Esophagus squamous epithelium (tissue), 5 donors: ENCODE measurements at regions not wholly inside any gene's neighbourhood (a gene's known extent, or its start where the extent isn't known, plus 50 kb on each side); places are given as distances from the start of the nearest gene placed in this dataset.

Experiments
- DNase-seq: peaks from one replicate; lab custom pipeline; 2025; lab: John Stamatoyannopoulos, UW
- H3K27ac ChIP-seq, 4 donors: fragments of 200-600 bp; sonication (generic); one replicate each; pipeline ENCODE4 v1.5.1; 2016 to 2019; ENCODE audit warnings: mild to moderate bottlenecking in 1 of 4
- H3K27me3 ChIP-seq, 4 donors: fragments of 200-600 bp; sonication (generic); 1 replicate in 3 of 4; 2 replicates in 1 of 4; pipeline versions ENCODE4 v1.5.1 to v1.6.0; 2017 to 2021; ENCODE audit warnings: antibody characterized with exemption in 1 of 4
- H3K36me3 ChIP-seq, 3 donors: fragments of 200-600 bp; sonication (generic); one replicate each; pipeline ENCODE4 v1.5.1; 2016 to 2019
- H3K4me1 ChIP-seq, 3 donors: fragments of 200-600 bp; sonication (generic); one replicate each; pipeline ENCODE4 v1.5.1; 2017 to 2019
- H3K4me3 ChIP-seq, 4 donors: fragments of 200-600 bp; sonication (generic); 1 replicate in 3 of 4; 2 replicates in 1 of 4; pipeline ENCODE4 v1.5.1; 2016 to 2019; ENCODE audit warnings: mild to moderate bottlenecking in 2 of 4, moderate library complexity in 1 of 4
- H3K9me3 ChIP-seq, 3 donors: fragments of 200-600 bp; sonication (generic); one replicate each; pipeline ENCODE4 v1.5.1; 2016 to 2019
- POLR2A ChIP-seq, 4 donors: fragments of 450-650 bp; IDR thresholded peaks; one replicate each; pipeline ENCODE4 v1.6.1; 2017; ENCODE audit warnings: antibody characterized with exemption in 4 of 4, mild to moderate bottlenecking in 4 of 4, moderate library complexity in 3 of 4
- WGBS, 2 donors: methylation state at CpG; one replicate each; pipeline ENCODE4 v1.1.5; 2018; 5-methylcytosine and 5-hydroxymethylcytosine counted together
- intact Hi-C: fragments of 100-400 bp; cut with DNase I; formaldehyde crosslinking; loops from one replicate; pipeline ENCODE4 v1.15.0; 2022
- TF ChIP-seq, protein P1 (sequence below), 6 experiments: fragments of 450-650 bp in 4 of 6; fragments of 200-600 bp in 2 of 6; sonication (generic) in 2 of 6; IDR thresholded peaks; one replicate each; pipeline ENCODE4 v1.5.1; 2016 to 2019; ENCODE audit warnings: antibody characterized with exemption in 6 of 6, mild to moderate bottlenecking in 4 of 6, moderate library complexity in 4 of 6
- donor health status: DM: yes; HTN: yes; CAD: no.

DNA sequence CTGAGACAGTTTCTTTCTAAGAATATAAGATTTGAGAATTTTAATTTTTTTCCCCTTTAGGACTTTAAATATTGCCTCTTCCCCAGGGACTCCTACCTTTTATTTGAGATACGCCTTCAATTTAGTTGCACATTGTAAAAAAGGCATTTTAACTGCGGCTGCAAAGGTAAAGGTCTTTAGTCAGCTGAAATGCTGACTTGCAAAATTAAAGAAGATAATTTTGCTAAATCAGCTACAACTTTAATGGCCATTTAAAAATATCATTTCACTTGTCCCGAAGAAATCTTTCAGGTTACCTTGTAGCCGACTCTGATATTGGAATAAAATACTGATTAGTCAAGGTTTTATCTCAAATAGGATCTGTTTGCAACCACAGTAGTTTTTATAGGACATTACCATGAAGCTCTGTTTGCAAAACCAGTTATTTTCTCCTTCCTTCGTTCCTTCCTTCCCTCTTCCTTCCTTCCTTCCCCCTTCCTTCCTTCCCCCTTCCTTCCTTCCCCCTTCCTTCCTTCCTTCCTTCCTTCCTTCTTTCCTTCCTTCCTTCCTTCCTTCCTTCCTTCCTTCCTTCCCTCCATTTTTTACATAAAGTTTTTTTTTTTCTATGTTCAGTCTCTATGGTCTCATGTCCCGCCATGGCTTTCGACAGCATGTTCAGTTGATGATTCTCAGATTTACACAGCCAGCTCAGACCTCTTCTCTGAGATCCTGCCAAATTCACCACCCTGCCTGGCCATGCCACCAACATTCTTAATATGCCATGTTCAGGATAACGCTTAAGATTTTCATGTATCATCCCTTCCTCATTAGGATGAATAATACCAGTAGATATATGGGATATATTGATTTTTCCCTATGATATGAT lies 405.4 kb upstream of the PRKX start:
- TF ChIP-seq POLR2A (IDR thresholded peaks at IDR 0.05) = no peak
- TF ChIP-seq, protein P1, sequence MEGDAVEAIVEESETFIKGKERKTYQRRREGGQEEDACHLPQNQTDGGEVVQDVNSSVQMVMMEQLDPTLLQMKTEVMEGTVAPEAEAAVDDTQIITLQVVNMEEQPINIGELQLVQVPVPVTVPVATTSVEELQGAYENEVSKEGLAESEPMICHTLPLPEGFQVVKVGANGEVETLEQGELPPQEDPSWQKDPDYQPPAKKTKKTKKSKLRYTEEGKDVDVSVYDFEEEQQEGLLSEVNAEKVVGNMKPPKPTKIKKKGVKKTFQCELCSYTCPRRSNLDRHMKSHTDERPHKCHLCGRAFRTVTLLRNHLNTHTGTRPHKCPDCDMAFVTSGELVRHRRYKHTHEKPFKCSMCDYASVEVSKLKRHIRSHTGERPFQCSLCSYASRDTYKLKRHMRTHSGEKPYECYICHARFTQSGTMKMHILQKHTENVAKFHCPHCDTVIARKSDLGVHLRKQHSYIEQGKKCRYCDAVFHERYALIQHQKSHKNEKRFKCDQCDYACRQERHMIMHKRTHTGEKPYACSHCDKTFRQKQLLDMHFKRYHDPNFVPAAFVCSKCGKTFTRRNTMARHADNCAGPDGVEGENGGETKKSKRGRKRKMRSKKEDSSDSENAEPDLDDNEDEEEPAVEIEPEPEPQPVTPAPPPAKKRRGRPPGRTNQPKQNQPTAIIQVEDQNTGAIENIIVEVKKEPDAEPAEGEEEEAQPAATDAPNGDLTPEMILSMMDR (IDR thresholded peaks at IDR 0.05) = no peak
- H3K4me1 ChIP-seq = no peaks in the 10 kb centered on the region
- H3K9me3 ChIP-seq = no peaks in the 10 kb centered on the region
- DNase-seq = no peak
- no peaks in the 10 kb centered on the region for H3K27me3 ChIP-seq
- H3K36me3 ChIP-seq = no peaks in the 10 kb centered on the region
- 86 to 87% methylated on average over 7 to 8 of the region's 8 CpGs for WGBS, 2 donors
- no peak overlapping the region for H3K27ac ChIP-seq
- intact Hi-C loops = no loop called here
- H3K4me3 ChIP-seq = no peak overlapping the region

DNA sequence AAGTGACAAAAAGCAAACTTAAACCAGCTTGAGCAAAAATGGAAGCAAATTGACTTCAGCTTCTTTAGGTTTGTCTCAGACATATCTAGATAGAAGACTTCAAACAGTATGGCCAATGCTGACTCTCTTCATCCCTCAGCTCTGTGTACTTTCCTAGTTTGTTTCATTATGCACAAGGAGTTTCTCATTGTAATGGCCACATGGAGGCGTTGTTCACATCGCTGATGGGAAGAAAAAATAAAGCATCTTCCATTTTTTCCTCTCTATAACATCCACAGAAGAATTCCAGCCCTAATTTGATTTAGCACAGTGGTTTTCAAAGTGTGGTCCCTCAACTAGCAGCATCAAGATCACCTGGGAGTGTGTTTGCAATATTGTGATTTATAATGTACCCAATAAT lies 397.5 kb upstream of the PRKX start:
- H3K27me3 ChIP-seq = no peaks in the 10 kb centered on the region
- H3K4me1 ChIP-seq = peaks cover 0 to 12% (median 0%) of the 10 kb centered on the region in 3 donors
- 48 to 63% methylated on average over 2 of the region's 2 CpGs for WGBS, 2 donors
- TF ChIP-seq, protein P1 (IDR thresholded peaks at IDR 0.05) = no peak
- no peak for TF ChIP-seq POLR2A (IDR thresholded peaks at IDR 0.05)
- DNase-seq = no peak
- no peaks in the 10 kb centered on the region for H3K9me3 ChIP-seq
- no peaks in the 10 kb centered on the region for H3K36me3 ChIP-seq
- no peak overlapping the region for H3K4me3 ChIP-seq
- peak overlapping the region in 1 of 4 donors; percentile 63 for H3K27ac ChIP-seq
- intact Hi-C loops = no loop called here

DNA sequence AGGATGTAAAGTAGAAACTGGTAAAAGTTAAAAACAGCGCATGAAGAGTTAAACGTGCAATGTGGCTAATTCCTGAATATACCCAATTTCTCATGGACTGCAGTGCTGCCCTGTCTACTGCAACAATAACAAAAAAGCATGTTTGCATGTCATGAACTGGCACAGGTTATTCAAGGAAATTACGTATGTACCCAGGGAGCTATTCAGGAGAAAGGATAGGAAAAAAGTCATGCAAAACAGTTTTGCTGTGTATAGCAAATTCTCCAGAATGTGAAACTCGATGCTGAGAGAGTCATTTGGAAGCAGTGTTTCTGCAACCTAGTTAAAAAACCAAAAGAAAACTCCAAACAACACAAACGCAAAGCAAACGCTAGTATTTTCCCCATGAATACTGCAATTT lies 381.5 kb upstream of the PRKX start:
- WGBS, 2 donors = 51 to 59% methylated on average over 6 of the region's 6 CpGs

DNA sequence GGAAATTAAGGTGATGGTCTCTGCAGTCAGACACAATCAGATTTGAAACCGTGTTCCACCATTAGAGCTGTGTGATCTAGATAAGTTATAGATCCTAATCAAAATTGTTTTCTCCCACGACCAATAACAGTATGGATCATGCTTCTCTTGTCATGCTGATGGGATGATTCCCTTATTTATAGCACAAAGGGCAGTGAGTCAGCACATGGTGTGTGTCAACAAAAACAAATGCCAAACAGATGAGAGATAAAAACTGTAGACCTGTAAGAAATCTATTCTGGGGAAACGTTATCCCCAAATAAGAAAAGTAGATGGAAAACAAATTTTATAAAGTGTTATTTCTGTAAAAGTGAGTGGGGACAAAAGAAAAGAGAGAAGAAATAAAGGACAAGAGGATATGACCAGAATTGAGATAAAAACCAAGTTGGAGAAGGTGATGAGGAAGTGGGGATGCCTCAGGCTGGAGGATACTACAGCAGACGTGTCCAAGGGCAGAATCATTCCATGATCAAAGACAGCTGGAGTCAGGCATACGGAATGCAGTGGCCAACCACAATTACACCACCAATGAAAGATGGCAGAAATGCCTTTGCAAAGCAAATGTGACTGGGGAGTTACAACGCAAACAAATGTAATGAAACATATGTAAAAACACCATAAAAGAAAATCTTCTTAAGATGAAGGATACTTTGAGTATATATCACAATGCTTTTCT lies 377.8 kb upstream of the PRKX start:
- H3K27me3 ChIP-seq = no peaks in the 10 kb centered on the region
- H3K36me3 ChIP-seq = no peaks in the 10 kb centered on the region
- intact Hi-C loops = no loop called here
- no peak overlapping the region for H3K4me3 ChIP-seq
- DNase-seq = no peak
- H3K9me3 ChIP-seq = no peaks in the 10 kb centered on the region
- WGBS, 2 donors = 39 to 49% methylated on average over 6 of the region's 6 CpGs
- no peaks in the 10 kb centered on the region for H3K4me1 ChIP-seq
- TF ChIP-seq, protein P1 (IDR thresholded peaks at IDR 0.05) = no peak
- TF ChIP-seq POLR2A (IDR thresholded peaks at IDR 0.05) = no peak
- no peak overlapping the region for H3K27ac ChIP-seq

More for the DNA sequence above, 381.5 kb upstream of the PRKX start:
- TF ChIP-seq POLR2A (IDR thresholded peaks at IDR 0.05) = no peak
- TF ChIP-seq, protein P1 (IDR thresholded peaks at IDR 0.05) = no peak
- no peaks in the 10 kb centered on the region for H3K9me3 ChIP-seq
- H3K27me3 ChIP-seq = no peaks in the 10 kb centered on the region
- no peak for DNase-seq
- intact Hi-C loops = no loop called here
- no peaks in the 10 kb centered on the region for H3K4me1 ChIP-seq
- no peaks in the 10 kb centered on the region for H3K36me3 ChIP-seq
- no peak overlapping the region for H3K27ac ChIP-seq
- H3K4me3 ChIP-seq = no peak overlapping the region

DNA sequence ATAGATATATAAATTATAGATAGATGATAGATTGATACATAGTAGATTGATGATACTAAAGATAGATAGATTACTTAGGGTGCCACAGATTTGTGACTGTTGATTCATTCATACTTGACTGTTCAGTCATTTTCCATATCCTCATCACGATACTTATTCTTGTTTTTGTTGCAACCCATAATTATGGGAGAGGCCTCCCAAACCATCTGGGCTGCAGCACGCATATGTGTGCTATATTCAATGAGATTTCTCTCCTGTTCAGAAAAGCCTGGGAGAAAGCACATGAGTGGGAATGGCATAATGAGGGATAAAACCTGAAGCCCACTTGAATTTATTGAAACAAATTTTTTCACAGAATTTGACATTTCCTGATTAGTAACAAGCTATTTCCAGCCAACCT lies 346.4 kb upstream of the PRKX start:
- H3K27ac ChIP-seq = no peak overlapping the region
- H3K27me3 ChIP-seq = no peaks in the 10 kb centered on the region
- intact Hi-C loops = no loop called here
- H3K9me3 ChIP-seq = no peaks in the 10 kb centered on the region
- no peaks in the 10 kb centered on the region for H3K4me1 ChIP-seq
- TF ChIP-seq, protein P1 (IDR thresholded peaks at IDR 0.05) = no peak
- no peak for TF ChIP-seq POLR2A (IDR thresholded peaks at IDR 0.05)
- no peak overlapping the region for H3K4me3 ChIP-seq
- no peak for DNase-seq
- H3K36me3 ChIP-seq = no peaks in the 10 kb centered on the region
- WGBS, 2 donors = 68 to 71% methylated on average over 2 of the region's 2 CpGs
